Inflammatory macrophage treated with lipopolysaccharide for 1 hour (primary cell): ENCODE measurements at regions not wholly inside any gene's neighbourhood (a gene's known extent, or its start where the extent isn't known, plus 50 kb on each side); places are given as distances from the start of the nearest gene placed in this dataset.

Experiments
- DNase-seq, 2 donors: peaks; one replicate each; pipeline ENCODE4 v3.0.0-alpha.2; 2020 to 2022

DNA sequence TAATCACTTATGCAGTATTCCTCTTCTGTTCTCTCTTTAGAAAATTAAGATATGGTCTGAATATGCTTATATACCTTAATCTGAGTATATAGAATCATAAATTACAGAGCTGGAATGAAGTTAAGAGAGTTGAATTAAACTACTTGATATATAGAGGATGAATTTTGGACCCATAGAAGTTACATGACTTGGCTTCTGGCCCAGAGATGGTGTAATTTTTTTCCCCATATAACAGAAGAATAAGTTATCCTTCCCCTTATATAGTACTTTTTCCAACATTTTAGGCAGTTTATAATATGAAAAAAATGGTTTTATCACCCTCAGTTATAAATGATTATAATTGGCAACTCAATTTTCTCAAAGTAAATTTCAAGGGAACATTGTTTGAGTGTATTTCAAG, 616.3 kb downstream of the TBC1D4 start:
- no peak for DNase-seq

- DNase-seq, result no peak
Measured at GRCh38 chr13:74860789-74861188, 621.2 kb downstream of the TBC1D4 start.

DNA sequence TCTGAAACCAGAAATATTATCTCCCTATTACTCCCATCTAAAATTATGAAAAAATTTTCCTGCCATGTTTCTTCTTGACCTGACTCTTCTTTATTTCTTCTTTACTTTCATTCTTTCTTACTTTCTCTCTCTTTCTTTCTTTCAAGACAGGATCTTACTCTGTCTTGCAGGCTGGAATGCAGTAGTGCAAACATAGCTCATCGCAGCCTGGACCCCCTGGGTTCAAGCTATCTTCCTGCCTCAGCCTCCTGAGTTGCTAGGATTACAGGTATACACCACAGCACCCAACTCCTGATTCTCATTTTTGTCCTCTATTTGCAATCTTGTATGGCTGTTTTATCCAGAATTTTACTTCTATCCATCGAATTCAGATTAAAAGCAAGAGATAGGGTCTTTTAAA, 631.1 kb downstream of the TBC1D4 start:
- no peak for DNase-seq

GRCh38 chr13:74847966-74848365, 634.0 kb downstream of the TBC1D4 start:
- no peak for DNase-seq

GRCh38 chr13:74845806-74846205, 636.2 kb downstream of the TBC1D4 start:
- no peak for DNase-seq

- no peak for DNase-seq
Measured at GRCh38 chr13:74841651-74842050, 640.3 kb downstream of the TBC1D4 start.

- no peak for DNase-seq
Measured at GRCh38 chr13:74841123-74841522, 640.8 kb downstream of the TBC1D4 start.

DNA sequence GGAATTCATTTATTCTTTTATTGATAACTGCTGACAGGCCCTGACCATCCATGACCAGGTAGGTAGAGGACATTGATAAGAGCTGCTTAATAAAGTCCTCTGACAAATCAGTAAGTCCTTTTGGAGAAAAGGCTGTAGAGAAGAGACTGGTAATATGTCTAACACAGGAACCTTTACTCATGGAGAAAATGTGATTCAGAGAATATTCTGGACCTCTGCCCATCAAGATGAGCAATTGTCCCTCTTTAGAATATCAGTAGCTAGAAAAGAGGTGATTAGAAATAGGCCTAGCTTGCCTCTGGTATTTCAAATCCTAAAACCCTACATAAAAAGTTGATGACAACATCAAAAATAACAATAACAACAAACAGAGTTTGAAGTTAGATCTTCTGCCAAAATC, 642.3 kb downstream of the TBC1D4 start:
- no peak for DNase-seq

GRCh38 chr13:74838096-74838495, 643.9 kb downstream of the TBC1D4 start:
- DNase-seq, result no peak

DNA sequence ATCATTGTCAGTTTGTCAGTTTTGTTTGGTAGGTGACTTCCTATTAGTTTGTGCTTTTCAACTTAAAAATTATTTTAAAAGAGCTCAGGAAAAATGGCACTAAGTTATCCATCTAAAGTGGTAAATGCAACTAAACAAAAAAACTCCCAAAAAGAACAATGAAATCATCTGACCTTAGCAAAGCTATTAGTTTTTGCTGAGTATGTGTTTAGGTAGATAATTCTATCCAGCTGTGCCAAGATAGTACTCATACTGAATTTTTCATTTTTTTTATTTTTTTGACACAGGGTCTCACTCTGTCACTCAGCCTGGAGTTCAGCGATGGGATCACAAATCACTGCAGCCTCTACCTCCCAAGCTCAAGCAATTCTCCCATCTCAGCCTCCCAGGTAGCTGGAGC, 645.3 kb downstream of the TBC1D4 start:
- DNase-seq, result no peak

GRCh38 chr13:74835579-74835978, 646.4 kb downstream of the TBC1D4 start:
- no peak for DNase-seq

DNA sequence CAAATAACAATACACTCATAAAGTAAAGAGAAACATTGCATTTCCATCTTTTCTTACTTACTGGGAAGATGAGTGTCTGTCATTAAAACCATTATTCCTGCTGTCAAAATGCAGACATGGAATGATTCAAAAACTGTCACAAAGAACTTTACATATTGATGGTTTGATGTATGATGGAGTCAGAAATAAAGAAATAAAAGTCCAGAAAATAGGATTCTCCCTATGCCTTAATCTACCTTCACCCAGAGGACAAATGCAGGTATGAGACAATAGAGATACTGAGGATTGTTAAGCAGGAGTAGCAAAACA, 656.1 kb downstream of the TBC1D4 start:
- DNase-seq, result no peak

GRCh38 chr13:74825152-74825937, 656.6 kb downstream of the TBC1D4 start:
- no peak for DNase-seq

DNA sequence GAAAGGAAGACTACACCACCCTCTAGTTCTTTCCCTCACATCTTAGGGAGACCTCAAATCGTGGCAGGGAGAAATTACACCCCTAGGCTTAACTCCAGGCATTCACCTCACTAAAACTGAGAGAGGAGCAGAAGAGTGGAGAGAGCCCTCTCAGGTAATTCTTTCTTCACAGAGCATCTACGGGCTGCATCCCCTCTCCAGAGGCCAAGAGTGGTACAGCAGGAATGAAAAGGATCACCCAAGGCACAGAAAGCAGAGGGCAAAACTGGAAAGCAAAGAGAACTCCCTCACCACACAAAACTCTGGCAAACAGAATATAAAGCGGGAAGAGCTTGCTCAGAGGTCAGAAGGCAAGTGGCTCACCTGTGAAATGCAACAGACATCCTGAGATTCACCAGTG, 661.2 kb downstream of the TBC1D4 start:
- DNase-seq, result no peak

- no peak for DNase-seq
Measured at GRCh38 chr13:74819549-74819948, 662.4 kb downstream of the TBC1D4 start.

GRCh38 chr13:74816737-74817136, 665.2 kb downstream of the TBC1D4 start:
- DNase-seq, result no peak

DNA sequence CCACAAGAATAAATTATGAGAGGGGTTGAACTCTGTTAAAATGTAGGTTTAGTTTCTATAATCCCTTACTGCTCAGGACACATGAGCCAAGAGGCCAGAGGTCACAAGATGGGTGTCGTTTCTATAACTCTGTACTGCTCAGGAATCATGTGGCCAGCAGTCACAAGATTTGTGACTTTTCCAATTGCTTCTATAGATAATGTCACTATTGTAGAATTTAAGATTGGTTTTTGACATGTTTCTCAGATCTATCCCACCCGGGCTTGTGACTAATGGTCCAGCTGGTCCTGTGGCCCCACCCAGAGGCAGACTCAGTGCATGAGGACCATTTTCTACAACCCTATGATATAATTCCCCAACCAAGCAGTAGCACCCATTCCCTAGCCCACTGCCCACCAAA, 662.0 kb upstream of the KLF12 start:
- no peak for DNase-seq

GRCh38 chr13:74795526-74795925, 661.3 kb upstream of the KLF12 start:
- no peak for DNase-seq

DNA sequence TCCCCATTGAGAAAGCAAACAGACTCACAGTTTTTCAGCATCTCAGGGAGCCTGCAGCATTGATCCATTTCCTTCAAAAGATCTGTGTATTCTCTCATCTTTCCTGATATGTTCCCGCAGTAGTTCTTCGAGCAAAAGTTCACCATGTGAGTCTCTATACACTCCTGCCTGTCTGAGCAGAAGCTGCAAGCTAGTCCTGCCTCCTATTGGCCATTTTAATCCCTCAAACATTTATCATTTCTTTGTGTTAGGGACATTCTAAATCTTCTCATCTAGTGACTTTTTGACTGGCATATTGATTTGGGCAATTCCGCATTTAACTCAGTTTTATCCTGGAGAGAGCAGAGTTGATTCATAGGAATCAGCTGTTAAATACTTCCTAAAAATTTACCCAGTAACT, 660.4 kb upstream of the KLF12 start:
- no peak for DNase-seq

GRCh38 chr13:74794147-74794546, 659.9 kb upstream of the KLF12 start:
- DNase-seq, result no peak

DNA sequence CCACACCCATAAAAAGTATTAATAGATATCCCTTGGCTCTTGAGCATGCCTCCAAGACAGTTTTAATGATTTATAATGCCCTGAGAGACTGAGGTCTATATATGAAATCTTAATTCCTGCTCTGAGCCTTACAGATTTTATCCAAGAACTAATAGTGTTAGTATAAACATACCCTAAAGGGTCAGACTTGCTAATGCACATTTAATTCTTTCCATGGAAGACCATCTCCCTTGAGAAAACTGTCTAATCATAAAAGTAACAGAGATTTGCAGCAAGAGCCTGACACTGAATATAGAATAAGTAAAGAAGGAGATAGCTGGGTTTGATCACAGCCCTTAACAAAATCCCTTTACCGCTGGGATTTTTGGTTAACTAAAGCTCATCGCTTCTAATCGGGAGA, 650.8 kb upstream of the KLF12 start:
- no peak for DNase-seq

DNA sequence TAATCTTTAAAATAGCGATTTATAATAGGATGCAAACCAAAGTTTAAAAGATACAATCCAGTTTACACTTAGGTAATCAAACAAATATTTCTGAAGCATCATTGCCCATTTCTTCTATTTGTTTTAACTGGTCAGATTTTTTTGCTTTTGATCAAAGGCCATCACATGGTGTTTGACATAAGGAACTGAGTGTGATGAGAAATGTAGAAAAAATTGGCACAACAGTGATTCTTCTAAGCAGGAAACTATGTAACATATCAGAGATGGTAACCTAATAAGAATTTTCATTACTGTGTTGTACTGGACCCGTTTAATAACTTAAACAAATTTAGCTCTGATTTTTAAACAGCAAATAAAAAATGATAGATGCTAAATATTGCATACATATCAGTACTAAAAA, 644.7 kb upstream of the KLF12 start:
- DNase-seq, result no peak

GRCh38 chr13:74778087-74778486, 643.9 kb upstream of the KLF12 start:
- no peak for DNase-seq

DNA sequence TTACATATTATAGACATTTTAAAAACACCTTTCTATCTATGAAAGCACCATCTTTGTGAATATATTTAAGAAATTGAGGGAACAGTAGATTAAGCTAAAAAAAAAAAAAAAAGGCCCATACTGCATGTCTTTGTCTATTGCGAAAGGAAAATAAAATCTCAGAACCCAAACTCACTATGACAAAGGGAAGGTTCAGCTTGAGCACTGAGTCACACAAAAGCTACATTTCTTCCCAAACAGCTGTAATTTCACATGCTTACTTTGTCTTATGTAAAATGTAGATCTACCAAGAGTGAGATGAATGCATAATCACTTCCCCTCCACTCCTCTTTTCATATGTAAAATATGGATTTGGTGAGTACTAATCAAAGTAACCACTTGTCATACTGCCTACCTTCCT, 640.1 kb upstream of the KLF12 start:
- no peak for DNase-seq

- DNase-seq, result no peak
Measured at GRCh38 chr13:74773248-74773647, 639.0 kb upstream of the KLF12 start.

DNA sequence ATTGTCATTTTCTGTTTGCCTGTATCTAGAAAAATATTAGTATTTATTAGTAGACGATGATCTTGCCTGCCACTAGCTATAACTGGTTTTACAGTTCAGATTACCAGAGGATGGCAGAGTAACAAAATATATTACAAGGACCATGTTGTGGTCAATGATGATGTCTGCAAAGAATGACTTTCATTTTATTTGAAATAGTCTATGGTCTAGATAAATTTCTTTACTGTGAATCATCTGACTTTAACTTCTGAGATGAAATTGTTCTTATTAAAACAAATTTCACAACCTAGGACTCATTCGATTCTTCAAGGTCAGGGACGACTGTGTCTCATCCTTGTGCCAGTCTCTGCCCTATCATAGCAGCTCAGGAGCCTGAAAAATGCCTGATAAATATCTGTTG, 637.8 kb upstream of the KLF12 start:
- DNase-seq, result no peak
